ENCODE measurements at regions not wholly inside any gene's neighbourhood (a gene's known extent, or its start where the extent isn't known, plus 50 kb on each side); places are given as distances from the start of the nearest gene placed in this dataset.

DNA sequence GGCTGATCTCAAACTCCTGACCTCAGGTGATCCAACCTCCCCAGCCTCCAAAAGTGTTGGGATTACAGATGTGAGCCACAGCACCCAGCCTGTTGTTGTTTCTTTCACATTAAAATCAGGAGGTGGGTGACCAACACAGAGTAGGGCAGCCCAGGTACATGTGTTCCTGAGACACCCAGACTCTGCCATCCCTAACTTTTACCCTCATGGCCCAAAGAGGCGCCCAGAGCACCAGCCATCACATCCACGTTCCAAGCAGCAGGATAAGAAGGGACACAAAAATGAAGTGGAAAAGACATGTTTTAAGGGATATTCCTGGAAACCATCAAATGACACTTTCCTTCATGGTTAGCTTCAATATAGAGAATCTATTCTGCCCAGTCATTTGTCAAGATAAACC, 159.6 kb upstream of the KLF6 start:
- H3K36me3 ChIP-seq (ENCODE audit: insufficient read depth, low read length): no peaks in the 10 kb centered on the region
- H3K9me3 ChIP-seq (ENCODE audit: low read length): no peaks in the 10 kb centered on the region
- H2AFZ ChIP-seq (ENCODE audit: low read depth, low read length): no peak overlapping the region
- no peak overlapping the region for H3K4me3 ChIP-seq (ENCODE audit: low read length)
- peaks cover 3% of the 10 kb centered on the region for H3K4me1 ChIP-seq (ENCODE audit: insufficient read depth, low read length)
- no peaks in the 10 kb centered on the region for H3K27me3 ChIP-seq (ENCODE audit: insufficient read depth, low read length)

DNA sequence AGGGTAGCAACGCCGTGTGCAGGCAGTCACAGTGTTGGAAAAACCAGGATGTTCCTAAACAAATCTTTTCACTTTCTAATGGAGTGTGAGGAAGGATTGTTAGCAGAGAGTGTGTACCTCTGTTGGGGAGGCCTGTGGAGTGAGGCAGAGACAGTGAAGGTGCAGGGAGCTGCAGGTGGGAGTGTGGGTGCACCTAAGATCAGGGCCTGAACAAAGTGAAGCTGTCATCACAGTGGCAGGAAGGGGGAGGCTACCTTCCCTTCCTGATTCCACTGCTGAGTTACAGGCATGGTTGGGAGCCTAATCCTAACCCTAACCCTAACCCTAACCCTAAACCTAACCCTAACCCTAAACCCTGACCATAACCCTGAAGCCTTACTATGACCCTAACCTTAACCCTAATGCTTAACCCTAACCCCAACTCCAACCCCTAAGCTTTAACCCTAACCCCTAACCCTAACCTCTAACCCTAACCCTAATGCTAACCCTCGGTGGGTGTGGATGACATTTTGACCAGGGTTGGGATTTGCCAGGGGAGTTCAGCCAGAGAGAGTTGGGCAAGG, 158.8 kb upstream of the KLF6 start:
- no peaks in the 10 kb centered on the region for H3K36me3 ChIP-seq (ENCODE audit: insufficient read depth, low read length)
- no peaks in the 10 kb centered on the region for H3K4me1 ChIP-seq (ENCODE audit: insufficient read depth, low read length)
- no peaks in the 10 kb centered on the region for H3K27me3 ChIP-seq (ENCODE audit: insufficient read depth, low read length)
- no peak overlapping the region for H2AFZ ChIP-seq (ENCODE audit: low read depth, low read length)
- no peak overlapping the region for H3K4me3 ChIP-seq (ENCODE audit: low read length)
- peaks cover 3% of the 10 kb centered on the region for H3K9me3 ChIP-seq (ENCODE audit: low read length)

DNA sequence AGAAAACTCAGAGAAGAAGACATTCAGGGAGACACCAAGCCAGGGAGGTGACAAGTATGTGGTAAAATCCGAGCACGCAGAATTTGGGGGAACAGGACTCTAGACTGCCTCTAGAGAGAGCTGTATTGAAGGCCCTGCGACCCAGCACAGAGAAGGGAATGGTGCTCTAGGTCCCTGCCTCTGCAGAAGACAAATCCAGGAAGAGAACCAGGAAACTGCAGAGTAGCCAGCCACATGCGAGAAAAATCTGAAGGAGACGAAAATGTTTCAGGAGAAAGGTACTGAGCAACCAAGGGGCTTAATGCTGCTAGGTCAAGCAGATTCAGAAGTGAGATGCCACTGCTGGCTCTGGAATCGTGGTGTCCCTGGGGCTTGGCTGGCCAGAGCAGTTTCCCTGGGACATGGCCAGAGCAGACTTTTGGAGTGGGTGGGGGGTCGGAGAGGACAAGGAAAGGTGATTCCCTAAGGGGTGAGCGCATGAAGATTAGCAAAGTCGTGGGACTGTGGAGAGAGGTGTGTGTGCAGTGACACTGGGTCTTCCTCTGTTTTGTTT, 158.0 kb upstream of the KLF6 start:
- H2AFZ ChIP-seq (ENCODE audit: low read depth, low read length): no peak overlapping the region
- no peaks in the 10 kb centered on the region for H3K27me3 ChIP-seq (ENCODE audit: insufficient read depth, low read length)
- no peak overlapping the region for H3K4me3 ChIP-seq (ENCODE audit: low read length)
- H3K9me3 ChIP-seq (ENCODE audit: low read length): peaks cover 3% of the 10 kb centered on the region
- no peaks in the 10 kb centered on the region for H3K4me1 ChIP-seq (ENCODE audit: insufficient read depth, low read length)
- H3K36me3 ChIP-seq (ENCODE audit: insufficient read depth, low read length): no peaks in the 10 kb centered on the region

DNA sequence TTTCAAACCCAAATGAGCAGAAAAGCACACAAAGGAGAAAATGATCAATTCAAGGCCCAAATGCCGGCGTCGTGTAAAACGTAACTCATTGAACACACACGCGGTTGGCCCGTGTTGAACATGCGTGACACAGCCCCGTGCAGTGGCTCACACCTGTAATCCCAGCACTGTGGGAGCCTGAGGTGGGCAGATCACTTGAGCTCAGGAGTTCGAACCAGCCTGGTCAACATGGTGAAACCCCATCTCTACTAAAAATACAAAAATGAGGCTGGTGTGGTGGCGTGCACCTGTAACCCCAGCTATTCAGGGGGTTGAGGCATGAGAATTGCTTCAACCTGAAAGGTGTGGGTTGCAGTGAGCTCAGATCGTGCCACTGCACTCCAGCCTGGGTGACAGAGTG, 156.7 kb upstream of the KLF6 start:
- Histone ChIP-seq H2AFZ (ENCODE audit: low read depth, low read length) (no peak overlapping the region), H3K27me3 (ENCODE audit: insufficient read depth, low read length) (no peaks in the 10 kb centered on the region), H3K36me3 (ENCODE audit: insufficient read depth, low read length) (no peaks in the 10 kb centered on the region), H3K9me3 (ENCODE audit: low read length) (peaks cover 3% of the 10 kb centered on the region), H3K4me3 (ENCODE audit: low read length) (no peak overlapping the region), H3K4me1 (ENCODE audit: insufficient read depth, low read length) (no peaks in the 10 kb centered on the region)

DNA sequence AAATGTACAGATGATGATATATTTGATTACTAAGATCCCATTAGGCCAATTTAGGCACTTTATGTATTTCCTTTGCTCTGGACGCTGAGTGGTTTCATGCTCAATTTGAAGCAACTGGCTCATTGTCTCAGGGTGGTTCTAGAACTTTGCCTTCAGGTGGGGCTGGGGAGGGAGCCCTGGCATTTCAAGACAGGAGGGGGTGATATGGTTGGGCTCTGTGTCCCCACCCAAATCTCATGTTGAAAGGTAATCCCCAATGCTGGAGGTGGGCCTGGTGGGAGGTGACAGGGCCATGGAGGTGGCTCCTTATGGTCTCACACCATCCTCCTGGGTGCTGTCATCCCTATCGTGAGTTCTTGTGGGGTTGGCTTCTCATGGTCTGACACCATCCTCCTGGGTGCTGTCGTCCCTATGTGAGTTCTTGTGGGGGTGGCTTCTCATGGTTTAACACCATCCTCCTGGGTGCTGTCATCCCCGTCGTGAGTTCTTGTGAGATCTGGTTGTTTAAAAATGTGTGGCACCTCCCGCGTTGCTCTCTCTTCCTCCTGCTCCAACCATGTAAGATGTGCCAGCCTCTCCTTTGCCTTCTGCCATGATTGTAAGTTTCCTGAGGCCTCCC, 151.5 kb upstream of the KLF6 start:
- peaks cover 3% of the 10 kb centered on the region for H3K9me3 ChIP-seq (ENCODE audit: low read length)
- H3K4me1 ChIP-seq (ENCODE audit: insufficient read depth, low read length): no peaks in the 10 kb centered on the region
- no peak overlapping the region for H3K4me3 ChIP-seq (ENCODE audit: low read length)
- no peaks in the 10 kb centered on the region for H3K27me3 ChIP-seq (ENCODE audit: insufficient read depth, low read length)
- no peaks in the 10 kb centered on the region for H3K36me3 ChIP-seq (ENCODE audit: insufficient read depth, low read length)
- H2AFZ ChIP-seq (ENCODE audit: low read depth, low read length): no peak overlapping the region

DNA sequence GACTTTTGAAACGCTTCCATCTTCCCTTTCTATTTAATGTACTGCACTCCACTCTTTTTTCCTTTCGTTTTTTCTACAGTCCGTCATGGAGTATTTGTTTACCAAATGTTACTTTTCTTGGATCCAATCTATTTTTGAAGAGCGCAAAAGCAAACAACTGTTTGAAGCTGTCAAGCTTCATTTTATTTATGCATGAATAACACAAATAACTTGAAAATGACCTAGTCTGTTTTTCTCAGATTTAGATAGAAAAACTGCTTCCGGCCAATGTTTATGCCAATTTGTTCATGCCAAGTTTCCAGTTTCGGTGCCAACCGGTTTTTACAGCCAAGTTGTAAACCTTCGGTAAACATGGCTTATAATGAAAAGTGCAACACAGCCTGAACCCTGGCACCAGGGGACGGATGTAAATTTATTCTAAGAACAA, 150.9 kb upstream of the KLF6 start:
- Histone ChIP-seq H3K9me3 (ENCODE audit: low read length) (peaks cover 3% of the 10 kb centered on the region), H3K4me3 (ENCODE audit: low read length) (no peak overlapping the region), H3K36me3 (ENCODE audit: insufficient read depth, low read length) (no peaks in the 10 kb centered on the region), H3K4me1 (ENCODE audit: insufficient read depth, low read length) (no peaks in the 10 kb centered on the region), H3K27me3 (ENCODE audit: insufficient read depth, low read length) (no peaks in the 10 kb centered on the region), H2AFZ (ENCODE audit: low read depth, low read length) (no peak overlapping the region)

DNA sequence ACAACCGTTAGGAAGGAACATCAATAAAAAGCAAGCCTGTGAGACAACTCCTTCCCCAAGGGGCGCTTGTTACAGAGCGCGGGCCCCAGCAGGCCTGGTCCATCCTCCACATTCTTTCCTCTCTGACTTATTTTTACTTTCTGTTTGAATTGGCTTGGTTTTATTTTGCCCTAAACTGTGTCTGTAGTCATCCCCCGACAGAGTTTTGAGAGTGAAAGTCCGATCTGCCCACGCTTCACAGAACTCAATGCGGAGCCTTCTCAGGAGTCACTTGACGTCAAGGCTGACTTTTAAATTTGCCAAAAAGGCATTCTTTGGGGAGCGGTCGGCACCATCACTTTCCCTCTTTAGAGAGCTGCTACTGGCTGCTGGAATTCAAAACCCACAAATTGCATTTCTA, 150.1 kb upstream of the KLF6 start:
- Histone ChIP-seq H3K4me1 (ENCODE audit: insufficient read depth, low read length) (no peaks in the 10 kb centered on the region), H3K27me3 (ENCODE audit: insufficient read depth, low read length) (no peaks in the 10 kb centered on the region), H2AFZ (ENCODE audit: low read depth, low read length) (no peak overlapping the region), H3K9me3 (ENCODE audit: low read length) (peaks cover 3% of the 10 kb centered on the region), H3K36me3 (ENCODE audit: insufficient read depth, low read length) (no peaks in the 10 kb centered on the region), H3K4me3 (ENCODE audit: low read length) (no peak overlapping the region)

DNA sequence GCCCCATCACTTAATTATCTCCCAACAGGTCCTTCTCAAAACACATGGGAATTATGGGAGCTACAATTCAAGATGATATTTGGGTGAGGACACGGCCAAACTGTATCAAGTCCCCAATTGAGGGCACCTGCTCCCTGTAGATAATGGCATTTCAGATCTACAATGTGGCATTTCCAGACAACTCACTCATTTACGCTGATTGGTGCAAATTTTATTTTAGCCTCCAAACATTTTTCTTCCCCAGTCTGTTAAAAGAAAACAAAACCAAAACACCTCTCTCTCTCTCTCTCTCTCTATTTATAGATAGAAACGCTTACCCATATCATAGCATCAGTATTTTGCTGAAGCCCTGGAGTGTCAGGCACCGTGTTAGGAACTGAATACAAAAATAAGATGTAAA, 148.7 kb upstream of the KLF6 start:
- Histone ChIP-seq H3K4me1 (ENCODE audit: insufficient read depth, low read length) (no peaks in the 10 kb centered on the region), H3K9me3 (ENCODE audit: low read length) (no peaks in the 10 kb centered on the region), H3K4me3 (ENCODE audit: low read length) (no peak overlapping the region), H2AFZ (ENCODE audit: low read depth, low read length) (no peak overlapping the region), H3K27me3 (ENCODE audit: insufficient read depth, low read length) (no peaks in the 10 kb centered on the region), H3K36me3 (ENCODE audit: insufficient read depth, low read length) (no peaks in the 10 kb centered on the region)

DNA sequence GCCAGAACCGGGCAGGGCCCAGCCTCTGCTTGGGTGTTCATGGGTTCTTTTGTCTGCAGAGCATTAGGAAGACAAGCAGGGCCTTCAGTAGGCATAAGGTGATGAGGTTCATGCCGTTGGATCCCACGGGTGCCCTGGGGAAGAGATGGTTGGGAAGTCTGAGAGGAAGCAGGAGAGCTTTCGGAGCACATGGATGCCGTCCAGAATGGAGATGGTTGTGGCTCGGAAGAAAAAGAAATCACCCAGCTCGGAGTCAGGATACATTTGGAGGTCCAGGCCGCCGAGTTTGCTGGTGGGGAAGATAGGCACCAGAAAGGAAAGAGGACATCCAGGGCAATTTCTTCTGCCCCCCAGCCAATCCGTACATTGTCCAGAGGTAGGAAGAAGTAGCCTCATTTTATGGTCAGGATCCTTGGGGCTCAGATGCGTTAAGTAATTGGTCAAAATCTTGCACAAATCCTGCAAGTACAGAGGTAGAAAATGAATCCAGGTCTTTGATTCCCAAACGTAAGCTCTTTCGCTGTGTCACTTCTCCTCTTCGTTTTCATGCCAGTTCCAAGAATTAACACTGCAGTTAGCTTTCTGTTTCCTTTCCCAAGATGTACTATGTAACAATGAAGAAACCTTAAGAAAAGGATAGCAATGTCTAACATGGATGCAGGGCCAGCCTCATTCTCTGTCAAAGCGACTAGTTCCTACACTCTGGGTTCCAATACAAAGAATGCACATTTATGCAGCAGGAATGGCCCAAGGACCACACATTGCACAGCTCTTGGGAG, 147.8 kb upstream of the KLF6 start:
- Histone ChIP-seq H3K4me3 (ENCODE audit: low read length) (no peak overlapping the region), H3K36me3 (ENCODE audit: insufficient read depth, low read length) (no peaks in the 10 kb centered on the region), H3K4me1 (ENCODE audit: insufficient read depth, low read length) (no peaks in the 10 kb centered on the region), H3K9me3 (ENCODE audit: low read length) (no peaks in the 10 kb centered on the region), H2AFZ (ENCODE audit: low read depth, low read length) (no peak overlapping the region), H3K27me3 (ENCODE audit: insufficient read depth, low read length) (no peaks in the 10 kb centered on the region)

DNA sequence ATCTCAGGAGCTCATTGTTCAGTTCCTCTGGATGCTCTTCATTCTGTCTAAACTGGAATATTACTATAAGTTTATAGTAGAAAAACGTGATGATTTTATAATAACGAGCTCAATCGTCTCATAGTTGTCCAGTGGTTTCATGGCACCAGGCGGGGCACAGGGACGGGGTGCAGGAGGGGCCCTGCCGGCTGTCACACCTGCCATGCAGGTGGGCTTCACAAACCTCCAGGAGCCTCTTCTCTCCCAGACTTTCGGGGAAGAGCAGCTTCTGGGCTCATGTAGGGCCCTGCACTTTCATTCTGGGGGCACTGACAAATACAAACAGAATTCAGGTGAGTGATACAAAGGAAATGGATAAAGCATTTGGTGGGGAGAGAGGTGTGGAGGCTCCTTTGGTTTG, 146.9 kb upstream of the KLF6 start:
- no peak overlapping the region for H3K4me3 ChIP-seq (ENCODE audit: low read length)
- H3K27me3 ChIP-seq (ENCODE audit: insufficient read depth, low read length): no peaks in the 10 kb centered on the region
- H3K36me3 ChIP-seq (ENCODE audit: insufficient read depth, low read length): no peaks in the 10 kb centered on the region
- H2AFZ ChIP-seq (ENCODE audit: low read depth, low read length): no peak overlapping the region
- H3K4me1 ChIP-seq (ENCODE audit: insufficient read depth, low read length): no peaks in the 10 kb centered on the region
- H3K9me3 ChIP-seq (ENCODE audit: low read length): no peaks in the 10 kb centered on the region

DNA sequence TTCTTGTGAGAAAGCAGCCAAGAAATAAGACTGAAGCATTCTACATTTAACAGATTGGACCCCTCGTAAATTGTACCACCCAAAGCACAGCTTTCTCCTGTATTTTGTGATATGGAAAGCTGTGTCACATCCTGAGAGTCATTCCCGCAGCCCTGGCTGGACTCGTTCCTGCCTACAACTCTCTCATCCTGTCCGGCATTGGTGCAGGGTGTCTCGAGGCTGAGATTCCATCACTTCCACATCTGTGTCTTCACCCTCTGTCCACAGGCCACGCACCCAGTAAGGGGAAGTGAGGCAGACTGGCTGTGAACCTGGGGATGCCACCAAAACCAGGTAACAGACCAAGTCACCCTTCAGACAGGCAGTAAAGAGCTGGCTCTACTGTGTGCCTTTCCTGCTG, 146.2 kb upstream of the KLF6 start:
- no peaks in the 10 kb centered on the region for H3K36me3 ChIP-seq (ENCODE audit: insufficient read depth, low read length)
- peaks cover under 1% of the 10 kb centered on the region for H3K4me1 ChIP-seq (ENCODE audit: insufficient read depth, low read length)
- no peaks in the 10 kb centered on the region for H3K27me3 ChIP-seq (ENCODE audit: insufficient read depth, low read length)
- H3K9me3 ChIP-seq (ENCODE audit: low read length): no peaks in the 10 kb centered on the region
- H2AFZ ChIP-seq (ENCODE audit: low read depth, low read length): no peak overlapping the region
- no peak overlapping the region for H3K4me3 ChIP-seq (ENCODE audit: low read length)

DNA sequence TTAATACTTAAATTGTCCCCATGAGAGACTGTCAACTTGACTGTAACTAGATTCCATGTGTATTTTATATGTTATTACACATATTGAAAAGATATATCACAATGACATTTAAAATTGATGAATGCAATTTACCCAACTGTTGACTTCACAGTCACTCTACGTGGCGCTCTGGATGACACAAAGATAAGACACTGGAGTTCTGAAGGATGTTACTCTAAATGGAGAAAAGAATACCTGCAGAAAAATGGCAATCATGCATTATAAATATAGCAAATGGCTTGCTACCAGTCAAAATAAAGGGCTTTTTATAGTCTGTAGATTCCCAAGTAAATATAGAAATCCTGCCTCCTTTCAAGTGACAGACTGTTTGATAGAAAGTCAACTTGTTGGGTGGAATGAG, 143.6 kb upstream of the KLF6 start:
- Histone ChIP-seq H3K4me1 (ENCODE audit: insufficient read depth, low read length) (peaks cover 2% of the 10 kb centered on the region), H3K4me3 (ENCODE audit: low read length) (no peak overlapping the region), H2AFZ (ENCODE audit: low read depth, low read length) (no peak overlapping the region), H3K9me3 (ENCODE audit: low read length) (no peaks in the 10 kb centered on the region), H3K36me3 (ENCODE audit: insufficient read depth, low read length) (no peaks in the 10 kb centered on the region), H3K27me3 (ENCODE audit: insufficient read depth, low read length) (no peaks in the 10 kb centered on the region)

DNA sequence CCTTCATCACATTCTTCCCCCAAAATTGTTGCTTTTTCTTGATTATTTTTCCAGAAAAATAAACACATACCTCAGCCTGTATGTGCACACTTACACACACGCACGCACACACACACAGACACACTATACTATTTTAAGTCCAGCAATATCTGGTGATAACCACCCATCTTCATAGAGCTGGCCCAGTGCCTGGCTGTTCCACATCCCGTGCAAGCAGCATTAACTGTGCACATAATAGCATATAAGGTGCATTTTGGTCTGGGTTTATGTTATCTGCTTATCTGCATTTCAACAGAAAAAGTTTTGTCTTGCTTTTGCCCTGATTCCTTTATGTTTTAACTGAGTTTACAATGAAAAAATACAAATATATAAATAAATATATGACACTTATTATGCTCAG, 143.1 kb upstream of the KLF6 start:
- Histone ChIP-seq H2AFZ (ENCODE audit: low read depth, low read length) (no peak overlapping the region), H3K4me3 (ENCODE audit: low read length) (no peak overlapping the region), H3K36me3 (ENCODE audit: insufficient read depth, low read length) (no peaks in the 10 kb centered on the region), H3K4me1 (ENCODE audit: insufficient read depth, low read length) (peaks cover 2% of the 10 kb centered on the region), H3K9me3 (ENCODE audit: low read length) (no peaks in the 10 kb centered on the region), H3K27me3 (ENCODE audit: insufficient read depth, low read length) (no peaks in the 10 kb centered on the region)
